ENCODE measurements at regions not wholly inside any gene's neighbourhood (a gene's known extent, or its start where the extent isn't known, plus 50 kb on each side); places are given as distances from the start of the nearest gene placed in this dataset.

- POLR2A ChIA-PET = no interaction called here
These were observed 52.8 kb upstream of the TGIF1 start for GRCh38 chr18:3397031-3397750.

DNA sequence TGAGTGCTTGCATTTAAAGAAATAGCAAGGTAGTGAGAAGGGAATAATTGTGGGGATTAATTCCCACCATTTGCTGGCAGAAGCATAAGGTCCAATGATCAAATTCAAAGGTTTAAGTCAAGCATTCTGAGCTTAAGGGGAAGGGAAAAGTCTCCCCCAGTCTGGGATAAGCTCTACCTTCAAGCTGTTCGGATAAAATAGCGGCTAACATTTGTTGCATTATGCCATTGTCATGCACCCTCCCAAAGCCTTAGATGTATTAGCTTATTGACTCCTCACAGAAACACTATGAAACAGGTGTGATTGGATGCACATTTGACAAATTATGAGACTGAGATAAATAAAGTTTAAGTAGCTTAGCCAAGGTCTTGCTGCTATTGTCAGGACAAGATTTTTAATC is 52.2 kb upstream of the TGIF1 start:
- ChIA-PET POLR2A (interaction anchor here (1.9 kb wide), 1 partner anchor 11 kb away, joined by 4 read pairs; no protein-coding TSS in a partner anchor), CTCF (no interaction called here)
- TF ChIP-seq FOXK2 (IDR thresholded peaks at IDR 0.05) = no peak
- TF ChIP-seq HDGF (IDR thresholded peaks at IDR 0.05; ENCODE audit: borderline replicate concordance) = no peak
- no peak for TF ChIP-seq FOXA1 (IDR thresholded peaks at IDR 0.05)
- TF ChIP-seq NFRKB (IDR thresholded peaks at IDR 0.05) = no peak
- TF ChIP-seq CTBP1 (IDR thresholded peaks at IDR 0.05; ENCODE audit: borderline replicate concordance) = no peak
- no peak for TF ChIP-seq ZNF384 (IDR thresholded peaks at IDR 0.05)
- no peak for TF ChIP-seq SUZ12 (IDR thresholded peaks at IDR 0.05)
- no peak for TF ChIP-seq ELF4 (IDR thresholded peaks at IDR 0.05)
- TF ChIP-seq TARDBP (IDR thresholded peaks at IDR 0.05) = no peak
- no peak for DNase-seq (ENCODE audit: extremely low spot score)

More at GRCh38 chr18:3397031-3397750, 52.8 kb upstream of the TGIF1 start:
- TF ChIP-seq ELF4 (IDR thresholded peaks at IDR 0.05) (no peak), FOXA1 (IDR thresholded peaks at IDR 0.05) (no peak), BHLHE40 (IDR thresholded peaks at IDR 0.05; ENCODE audit: borderline replicate concordance) (no peak), FOXK2 (IDR thresholded peaks at IDR 0.05) (no peak), TARDBP (IDR thresholded peaks at IDR 0.05) (no peak), ARNT (IDR thresholded peaks at IDR 0.05) (no peak), FOXM1 (IDR thresholded peaks at IDR 0.05; ENCODE audit: borderline replicate concordance) (no peak), NFRKB (IDR thresholded peaks at IDR 0.05) (no peak), ZNF384 (IDR thresholded peaks at IDR 0.05) (no peak), L3MBTL2 (conservative IDR thresholded peaks at IDR 0.05) (no peak), HDGF (IDR thresholded peaks at IDR 0.05; ENCODE audit: borderline replicate concordance) (no peak), CTBP1 (IDR thresholded peaks at IDR 0.05; ENCODE audit: borderline replicate concordance) (no peak), SP1 (IDR thresholded peaks at IDR 0.05) (no peak), LEF1 (IDR thresholded peaks at IDR 0.05; ENCODE audit: borderline replicate concordance) (no peak), SUZ12 (IDR thresholded peaks at IDR 0.05) (no peak)
- TF ChIP-seq, protein P1, sequence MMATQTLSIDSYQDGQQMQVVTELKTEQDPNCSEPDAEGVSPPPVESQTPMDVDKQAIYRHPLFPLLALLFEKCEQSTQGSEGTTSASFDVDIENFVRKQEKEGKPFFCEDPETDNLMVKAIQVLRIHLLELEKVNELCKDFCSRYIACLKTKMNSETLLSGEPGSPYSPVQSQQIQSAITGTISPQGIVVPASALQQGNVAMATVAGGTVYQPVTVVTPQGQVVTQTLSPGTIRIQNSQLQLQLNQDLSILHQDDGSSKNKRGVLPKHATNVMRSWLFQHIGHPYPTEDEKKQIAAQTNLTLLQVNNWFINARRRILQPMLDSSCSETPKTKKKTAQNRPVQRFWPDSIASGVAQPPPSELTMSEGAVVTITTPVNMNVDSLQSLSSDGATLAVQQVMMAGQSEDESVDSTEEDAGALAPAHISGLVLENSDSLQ (IDR thresholded peaks at IDR 0.05) = no peak
- no peak for DNase-seq (ENCODE audit: extremely low spot score)
- CTCF ChIA-PET = interaction anchor here (0.6 kb wide), 1 partner anchor 189 kb away, joined by 3 read pairs; no protein-coding TSS in a partner anchor

Data from HEK293T (cell line).